WI38 (cell line): ENCODE measurements at regions not wholly inside any gene's neighbourhood (a gene's known extent, or its start where the extent isn't known, plus 50 kb on each side); places are given as distances from the start of the nearest gene placed in this dataset.

Experiments
- H3K4me3 ChIP-seq: 2 replicates; pipeline ENCODE4 v1.5.1; 2011; ENCODE audit warnings: low read depth, mild to moderate bottlenecking, control low read depth, low read length
- TF ChIP-seq, protein P1 (sequence below): IDR thresholded peaks from 2 replicates; pipeline ENCODE4 v1.5.1; 2012; ENCODE audit warnings: low read depth, mild to moderate bottlenecking, control low read depth, low read length

- TF ChIP-seq, protein P1, sequence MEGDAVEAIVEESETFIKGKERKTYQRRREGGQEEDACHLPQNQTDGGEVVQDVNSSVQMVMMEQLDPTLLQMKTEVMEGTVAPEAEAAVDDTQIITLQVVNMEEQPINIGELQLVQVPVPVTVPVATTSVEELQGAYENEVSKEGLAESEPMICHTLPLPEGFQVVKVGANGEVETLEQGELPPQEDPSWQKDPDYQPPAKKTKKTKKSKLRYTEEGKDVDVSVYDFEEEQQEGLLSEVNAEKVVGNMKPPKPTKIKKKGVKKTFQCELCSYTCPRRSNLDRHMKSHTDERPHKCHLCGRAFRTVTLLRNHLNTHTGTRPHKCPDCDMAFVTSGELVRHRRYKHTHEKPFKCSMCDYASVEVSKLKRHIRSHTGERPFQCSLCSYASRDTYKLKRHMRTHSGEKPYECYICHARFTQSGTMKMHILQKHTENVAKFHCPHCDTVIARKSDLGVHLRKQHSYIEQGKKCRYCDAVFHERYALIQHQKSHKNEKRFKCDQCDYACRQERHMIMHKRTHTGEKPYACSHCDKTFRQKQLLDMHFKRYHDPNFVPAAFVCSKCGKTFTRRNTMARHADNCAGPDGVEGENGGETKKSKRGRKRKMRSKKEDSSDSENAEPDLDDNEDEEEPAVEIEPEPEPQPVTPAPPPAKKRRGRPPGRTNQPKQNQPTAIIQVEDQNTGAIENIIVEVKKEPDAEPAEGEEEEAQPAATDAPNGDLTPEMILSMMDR: no peak
- H3K4me3 ChIP-seq: no peak overlapping the region
Measured at GRCh38 chr19:31103228-31103627, 246.0 kb downstream of the TSHZ3 start.

- TF ChIP-seq, protein P1: no peak
- no peak overlapping the region for H3K4me3 ChIP-seq
Measured at GRCh38 chr19:31102674-31103073, 246.6 kb downstream of the TSHZ3 start.

DNA sequence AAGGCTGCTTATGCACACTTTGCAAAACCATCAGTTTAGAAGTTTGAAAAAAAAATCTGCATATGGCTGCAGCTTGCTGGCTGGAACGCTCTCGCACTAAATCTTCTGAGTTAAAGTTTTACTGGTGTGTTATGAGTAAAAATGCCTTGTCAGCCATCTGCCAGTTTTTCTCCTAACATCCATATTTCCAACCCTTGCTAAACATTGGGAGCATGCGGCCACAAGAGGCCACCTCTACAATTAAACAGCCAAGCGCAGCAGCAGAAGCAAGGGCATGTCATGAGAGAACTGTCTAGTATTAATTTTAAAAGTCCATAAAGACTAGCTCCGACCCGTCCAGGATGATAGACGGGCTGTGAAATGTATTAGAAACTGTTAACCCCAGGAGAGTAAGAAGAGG, 248.3 kb downstream of the TSHZ3 start:
- TF ChIP-seq, protein P1: no peak
- no peak overlapping the region for H3K4me3 ChIP-seq

- TF ChIP-seq, protein P1: no peak
- no peak overlapping the region for H3K4me3 ChIP-seq
Measured at GRCh38 chr19:31100206-31100590, 249.0 kb downstream of the TSHZ3 start.

GRCh38 chr19:31099515-31100205, 249.6 kb downstream of the TSHZ3 start:
- TF ChIP-seq, protein P1: no peak
- no peak overlapping the region for H3K4me3 ChIP-seq

GRCh38 chr19:31098836-31099235, 250.4 kb downstream of the TSHZ3 start:
- TF ChIP-seq, protein P1: no peak
- H3K4me3 ChIP-seq: no peak overlapping the region

GRCh38 chr19:31096935-31097545, 252.2 kb downstream of the TSHZ3 start:
- no peak overlapping the region for H3K4me3 ChIP-seq
- TF ChIP-seq, protein P1: no peak
